Hepatocyte (in vitro differentiated cells): ENCODE measurements at regions not wholly inside any gene's neighbourhood (a gene's known extent, or its start where the extent isn't known, plus 50 kb on each side); places are given as distances from the start of the nearest gene placed in this dataset.

Experiments used
- EZH2 ChIP-seq: fragments of 200-600 bp; sonication (generic); IDR thresholded peaks from 2 replicates; pipeline ENCODE4 v1.6.1; 2016; ENCODE audit warnings: antibody characterized with exemption, mild to moderate bottlenecking, borderline replicate concordance
- EZH2phosphoT487 ChIP-seq: fragments of 200-600 bp; sonication (generic); IDR thresholded peaks from one replicate; pipeline ENCODE4 v1.6.1; 2018; ENCODE audit warnings: antibody characterized with exemption, mild to moderate bottlenecking, low read depth, moderate library complexity; ENCODE audit not compliant: unreplicated experiment, severe bottlenecking
- TF ChIP-seq, protein P1 (sequence below): fragments of 200-600 bp; sonication (generic); IDR thresholded peaks from 2 replicates; pipeline ENCODE4 v1.5.1; 2016; ENCODE audit warnings: antibody characterized with exemption, mild to moderate bottlenecking; ENCODE audit not compliant: poor library complexity

DNA sequence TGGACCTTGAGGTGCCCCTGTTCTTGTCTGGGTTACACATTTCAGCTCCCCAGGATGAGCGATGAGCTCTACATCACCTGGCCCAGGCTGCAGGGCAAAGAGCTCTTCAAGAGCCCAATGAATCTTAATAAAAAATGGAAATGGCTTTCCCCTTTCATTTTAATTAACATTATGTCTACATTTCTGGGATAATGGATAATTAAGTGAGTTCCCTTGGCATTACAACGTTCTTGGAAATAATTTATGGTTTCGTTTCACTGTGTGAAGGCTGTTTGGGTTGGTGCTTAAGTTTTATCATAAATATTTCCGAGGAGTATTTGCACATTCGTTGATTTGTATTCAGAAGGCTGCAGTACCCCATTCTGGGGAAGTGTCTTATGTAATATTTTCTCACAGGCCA lies 678.3 kb upstream of the EEF2KMT start:
- no peak for TF ChIP-seq EZH2
- TF ChIP-seq, protein P1, sequence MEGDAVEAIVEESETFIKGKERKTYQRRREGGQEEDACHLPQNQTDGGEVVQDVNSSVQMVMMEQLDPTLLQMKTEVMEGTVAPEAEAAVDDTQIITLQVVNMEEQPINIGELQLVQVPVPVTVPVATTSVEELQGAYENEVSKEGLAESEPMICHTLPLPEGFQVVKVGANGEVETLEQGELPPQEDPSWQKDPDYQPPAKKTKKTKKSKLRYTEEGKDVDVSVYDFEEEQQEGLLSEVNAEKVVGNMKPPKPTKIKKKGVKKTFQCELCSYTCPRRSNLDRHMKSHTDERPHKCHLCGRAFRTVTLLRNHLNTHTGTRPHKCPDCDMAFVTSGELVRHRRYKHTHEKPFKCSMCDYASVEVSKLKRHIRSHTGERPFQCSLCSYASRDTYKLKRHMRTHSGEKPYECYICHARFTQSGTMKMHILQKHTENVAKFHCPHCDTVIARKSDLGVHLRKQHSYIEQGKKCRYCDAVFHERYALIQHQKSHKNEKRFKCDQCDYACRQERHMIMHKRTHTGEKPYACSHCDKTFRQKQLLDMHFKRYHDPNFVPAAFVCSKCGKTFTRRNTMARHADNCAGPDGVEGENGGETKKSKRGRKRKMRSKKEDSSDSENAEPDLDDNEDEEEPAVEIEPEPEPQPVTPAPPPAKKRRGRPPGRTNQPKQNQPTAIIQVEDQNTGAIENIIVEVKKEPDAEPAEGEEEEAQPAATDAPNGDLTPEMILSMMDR: no peak
- TF ChIP-seq EZH2phosphoT487: no peak
